GM23338 (cell line): ENCODE measurements at regions not wholly inside any gene's neighbourhood (a gene's known extent, or its start where the extent isn't known, plus 50 kb on each side); places are given as distances from the start of the nearest gene placed in this dataset.

Source experiments
- ATAC-seq: fragments of 200-7000 bp; cut with Tn5 transposase; 3 replicates; pipeline ENCODE4 v1.9.1; 2020
- DNase-seq: peaks from one replicate; pipeline ENCODE4 v3.0.0-alpha.2; 2015; ENCODE audit warnings: low spot score
- H2AFZ ChIP-seq: fragments of 200-600 bp; sonication (generic); 2 replicates; pipeline ENCODE4 v1.8.0; 2016; ENCODE audit warnings: antibody characterized with exemption, mild to moderate bottlenecking, moderate library complexity
- H3F3A ChIP-seq: fragments of 200-600 bp; sonication (generic); replicated peaks from 2 replicates; pipeline ENCODE4 v1.8.0; 2017; ENCODE audit warnings: antibody characterized with exemption, mixed run types, low read depth
- H3K27ac ChIP-seq: fragments of 200-600 bp; sonication (generic); 2 replicates; pipeline ENCODE4 v1.6.1; 2016; ENCODE audit warnings: low read depth
- H3K27me3 ChIP-seq: fragments of 200-600 bp; sonication (generic); 2 replicates; pipeline ENCODE4 v1.8.0; 2016; ENCODE audit warnings: mild to moderate bottlenecking, mixed run types, moderate library complexity; ENCODE audit not compliant: insufficient read depth
- H3K36me3 ChIP-seq: fragments of 200-600 bp; sonication (generic); 2 replicates; pipeline ENCODE4 v1.8.0; 2016; ENCODE audit warnings: mild to moderate bottlenecking; ENCODE audit not compliant: insufficient read depth
- H3K4me1 ChIP-seq: fragments of 200-600 bp; sonication (generic); 2 replicates; pipeline ENCODE4 v1.8.0; 2016; ENCODE audit warnings: mild to moderate bottlenecking, moderate library complexity; ENCODE audit not compliant: insufficient read depth
- H3K4me2 ChIP-seq: fragments of 200-600 bp; sonication (generic); 2 replicates; pipeline ENCODE4 v1.7.1; 2017; ENCODE audit warnings: mixed run types
- H3K4me3 ChIP-seq: fragments of 200-600 bp; sonication (generic); 2 replicates; pipeline ENCODE4 v1.6.1; 2016; ENCODE audit warnings: mixed run types
- H3K79me2 ChIP-seq: fragments of 200-600 bp; sonication (generic); replicated peaks from 2 replicates; pipeline ENCODE4 v1.8.0; 2017; ENCODE audit warnings: mild to moderate bottlenecking; ENCODE audit not compliant: insufficient read depth
- H3K9me2 ChIP-seq: fragments of 200-600 bp; sonication (generic); 2 replicates; pipeline ENCODE4 v1.8.0; 2017; ENCODE audit not compliant: insufficient read depth
- H4K20me1 ChIP-seq: fragments of 200-600 bp; sonication (generic); replicated peaks from 2 replicates; pipeline ENCODE4 v1.8.0; 2017; ENCODE audit warnings: mild to moderate bottlenecking; ENCODE audit not compliant: insufficient read depth
- H3K27ac Mint-ChIP-seq: 2 replicates; pipeline ENCODE4 v1.8.0; 2020; ENCODE audit warnings: inconsistent platforms, mild to moderate bottlenecking, moderate library complexity, mixed read lengths
- H3K27me3 Mint-ChIP-seq: 3 replicates; pipeline ENCODE4 v1.8.0; 2022; ENCODE audit warnings: low read depth, mild to moderate bottlenecking, moderate library complexity, mixed read lengths, inconsistent platforms; ENCODE audit not compliant: insufficient read depth, poor library complexity
- H3K36me3 Mint-ChIP-seq: 3 replicates; pipeline ENCODE4 v1.8.0; 2021; ENCODE audit warnings: low read depth, mild to moderate bottlenecking, inconsistent platforms, moderate library complexity, mixed read lengths
- H3K4me1 Mint-ChIP-seq: 3 replicates; pipeline ENCODE4 v1.8.0; 2020; ENCODE audit warnings: mild to moderate bottlenecking, inconsistent platforms, mixed read lengths
- H3K4me3 Mint-ChIP-seq: 3 replicates; pipeline ENCODE4 v1.8.0; 2021; ENCODE audit warnings: moderate library complexity, mild to moderate bottlenecking, inconsistent platforms, mixed read lengths
- H3K9me3 Mint-ChIP-seq: 3 replicates; pipeline ENCODE4 v1.8.0; 2020; ENCODE audit warnings: moderate library complexity, mild to moderate bottlenecking, inconsistent platforms, mixed read lengths
- CREB1 ChIP-seq: fragments of 250-450 bp; sonication (Bioruptor Pico); IDR thresholded peaks from 2 replicates; pipeline ENCODE4 v1.5.0; 2020; ENCODE audit warnings: low read depth, mild to moderate bottlenecking, moderate library complexity
- EZH2 ChIP-seq: fragments of 200-600 bp; sonication (generic); IDR thresholded peaks from one replicate; pipeline ENCODE4 v1.8.0; 2017; ENCODE audit warnings: antibody characterized with exemption, mild to moderate bottlenecking, low read depth; ENCODE audit not compliant: unreplicated experiment
- EZH2phosphoT487 ChIP-seq: fragments of 200-600 bp; sonication (generic); IDR thresholded peaks from one replicate; pipeline ENCODE4 v1.8.1; 2018; ENCODE audit warnings: antibody characterized with exemption; ENCODE audit not compliant: unreplicated experiment
- JUNB ChIP-seq: IDR thresholded peaks from one replicate; pipeline ENCODE4 v1.6.1; 2016; ENCODE audit warnings: antibody characterized with exemption; ENCODE audit not compliant: unreplicated experiment
- NANOG ChIP-seq: IDR thresholded peaks from 2 replicates; pipeline ENCODE4 v1.6.1; 2016; ENCODE audit warnings: antibody characterized with exemption, borderline replicate concordance
- POLR2AphosphoS5 ChIP-seq: IDR thresholded peaks from 2 replicates; pipeline ENCODE4 v1.6.1; 2016; ENCODE audit warnings: antibody characterized with exemption, low read depth
- STAT1 ChIP-seq: IDR thresholded peaks from one replicate; pipeline ENCODE4 v1.6.1; 2016; ENCODE audit warnings: antibody characterized with exemption; ENCODE audit not compliant: unreplicated experiment
- ZNF114 ChIP-seq: fragments of 250-450 bp; sonication (Bioruptor Pico); IDR thresholded peaks from 2 replicates; pipeline ENCODE4 v1.5.0; 2020; ENCODE audit warnings: mild to moderate bottlenecking, moderate library complexity
- ZNF331 ChIP-seq: fragments of 250-450 bp; sonication (Bioruptor Pico); IDR thresholded peaks from 2 replicates; pipeline ENCODE4 v1.5.0; 2020; ENCODE audit warnings: low read depth, mild to moderate bottlenecking, moderate library complexity
- TF ChIP-seq, protein P1 (sequence below), 2 experiments: fragments of 200-600 bp in 1 of 2; sonication (generic) in 1 of 2; conservative IDR thresholded peaks; 2 replicates each; pipeline versions ENCODE4 v1.5.1 to v1.6.1; 2016 to 2017; ENCODE audit warnings: antibody characterized with exemption in 2 of 2, low read depth in 2 of 2, mild to moderate bottlenecking in 2 of 2, moderate library complexity in 1 of 2
- TF ChIP-seq, protein P2 (sequence below): IDR thresholded peaks from 2 replicates; pipeline ENCODE4 v1.6.1; 2016; ENCODE audit warnings: antibody characterized with exemption
- TF ChIP-seq, protein P3 (sequence below): IDR thresholded peaks from one replicate; pipeline ENCODE4 v1.6.1; 2018; ENCODE audit warnings: antibody characterized with exemption; ENCODE audit not compliant: unreplicated experiment
- TF ChIP-seq, protein P4 (sequence below): fragments of 250-450 bp; sonication (Bioruptor Pico); IDR thresholded peaks from 2 replicates; pipeline ENCODE4 v1.5.0; 2020; ENCODE audit warnings: mild to moderate bottlenecking, moderate library complexity

DNA sequence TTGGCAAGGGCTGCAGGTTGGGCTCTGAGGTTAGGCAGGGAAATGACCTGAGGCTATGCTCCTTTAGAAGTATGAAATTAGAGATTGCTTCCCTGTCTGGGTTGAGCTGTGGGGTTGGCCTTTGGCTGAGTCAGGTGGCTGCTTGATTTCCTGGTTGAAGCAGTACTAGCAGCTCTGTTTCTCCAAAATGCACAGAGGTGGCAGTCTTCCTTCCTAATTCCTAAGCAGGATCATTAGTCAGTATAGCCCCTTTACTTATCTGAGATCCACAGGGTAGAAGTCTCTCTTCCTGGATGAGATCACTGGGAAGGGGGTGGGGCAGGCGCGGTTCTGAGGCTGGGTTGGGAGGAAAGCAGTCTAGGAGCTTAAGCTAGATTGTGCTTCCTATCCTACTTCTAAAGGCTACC is 1917.5 kb downstream of the LRRC4C start:
- peak; percentile 67 for ATAC-seq

More for the DNA sequence above, 1917.5 kb downstream of the LRRC4C start:
- Histone ChIP-seq H3F3A (no peaks in the 10 kb centered on the region), H3K4me2 (no peak overlapping the region), H3K4me3 (no peak overlapping the region), H3K79me2 (no peaks in the 10 kb centered on the region), H4K20me1 (no peaks in the 10 kb centered on the region), H3K36me3 (peaks cover 6% of the 10 kb centered on the region), H3K9me2 (no peaks in the 10 kb centered on the region), H2AFZ (no peak overlapping the region), H3K27me3 (no peaks in the 10 kb centered on the region), H3K27ac (no peak overlapping the region), H3K4me1 (no peaks in the 10 kb centered on the region)
- Mint-ChIP-seq H3K4me1 (no peaks in the 10 kb centered on the region), H3K9me3 (peaks cover 4% of the 10 kb centered on the region; the same call in 2 of the 3 replicates), H3K27me3 (no peaks in the 10 kb centered on the region), H3K4me3 (no peak overlapping the region), H3K27ac (no peak overlapping the region), H3K36me3 (no peaks in the 10 kb centered on the region)
- DNase-seq = peak; percentile 0
- TF ChIP-seq CREB1 (CRISPR knock-in tag) (no peak), JUNB (no peak), NANOG (no peak), EZH2 (no peak), STAT1 (no peak), ZNF114 (no peak), POLR2AphosphoS5 (no peak), EZH2phosphoT487 (no peak), ZNF331 (CRISPR knock-in tag) (no peak)
- TF ChIP-seq, protein P1, sequence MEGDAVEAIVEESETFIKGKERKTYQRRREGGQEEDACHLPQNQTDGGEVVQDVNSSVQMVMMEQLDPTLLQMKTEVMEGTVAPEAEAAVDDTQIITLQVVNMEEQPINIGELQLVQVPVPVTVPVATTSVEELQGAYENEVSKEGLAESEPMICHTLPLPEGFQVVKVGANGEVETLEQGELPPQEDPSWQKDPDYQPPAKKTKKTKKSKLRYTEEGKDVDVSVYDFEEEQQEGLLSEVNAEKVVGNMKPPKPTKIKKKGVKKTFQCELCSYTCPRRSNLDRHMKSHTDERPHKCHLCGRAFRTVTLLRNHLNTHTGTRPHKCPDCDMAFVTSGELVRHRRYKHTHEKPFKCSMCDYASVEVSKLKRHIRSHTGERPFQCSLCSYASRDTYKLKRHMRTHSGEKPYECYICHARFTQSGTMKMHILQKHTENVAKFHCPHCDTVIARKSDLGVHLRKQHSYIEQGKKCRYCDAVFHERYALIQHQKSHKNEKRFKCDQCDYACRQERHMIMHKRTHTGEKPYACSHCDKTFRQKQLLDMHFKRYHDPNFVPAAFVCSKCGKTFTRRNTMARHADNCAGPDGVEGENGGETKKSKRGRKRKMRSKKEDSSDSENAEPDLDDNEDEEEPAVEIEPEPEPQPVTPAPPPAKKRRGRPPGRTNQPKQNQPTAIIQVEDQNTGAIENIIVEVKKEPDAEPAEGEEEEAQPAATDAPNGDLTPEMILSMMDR (conservative IDR thresholded peaks at IDR 0.05; ENCODE audit: low read depth in 2 of 2) = no peak
- TF ChIP-seq, protein P2, sequence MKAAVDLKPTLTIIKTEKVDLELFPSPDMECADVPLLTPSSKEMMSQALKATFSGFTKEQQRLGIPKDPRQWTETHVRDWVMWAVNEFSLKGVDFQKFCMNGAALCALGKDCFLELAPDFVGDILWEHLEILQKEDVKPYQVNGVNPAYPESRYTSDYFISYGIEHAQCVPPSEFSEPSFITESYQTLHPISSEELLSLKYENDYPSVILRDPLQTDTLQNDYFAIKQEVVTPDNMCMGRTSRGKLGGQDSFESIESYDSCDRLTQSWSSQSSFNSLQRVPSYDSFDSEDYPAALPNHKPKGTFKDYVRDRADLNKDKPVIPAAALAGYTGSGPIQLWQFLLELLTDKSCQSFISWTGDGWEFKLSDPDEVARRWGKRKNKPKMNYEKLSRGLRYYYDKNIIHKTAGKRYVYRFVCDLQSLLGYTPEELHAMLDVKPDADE = no peak
- TF ChIP-seq, protein P3, sequence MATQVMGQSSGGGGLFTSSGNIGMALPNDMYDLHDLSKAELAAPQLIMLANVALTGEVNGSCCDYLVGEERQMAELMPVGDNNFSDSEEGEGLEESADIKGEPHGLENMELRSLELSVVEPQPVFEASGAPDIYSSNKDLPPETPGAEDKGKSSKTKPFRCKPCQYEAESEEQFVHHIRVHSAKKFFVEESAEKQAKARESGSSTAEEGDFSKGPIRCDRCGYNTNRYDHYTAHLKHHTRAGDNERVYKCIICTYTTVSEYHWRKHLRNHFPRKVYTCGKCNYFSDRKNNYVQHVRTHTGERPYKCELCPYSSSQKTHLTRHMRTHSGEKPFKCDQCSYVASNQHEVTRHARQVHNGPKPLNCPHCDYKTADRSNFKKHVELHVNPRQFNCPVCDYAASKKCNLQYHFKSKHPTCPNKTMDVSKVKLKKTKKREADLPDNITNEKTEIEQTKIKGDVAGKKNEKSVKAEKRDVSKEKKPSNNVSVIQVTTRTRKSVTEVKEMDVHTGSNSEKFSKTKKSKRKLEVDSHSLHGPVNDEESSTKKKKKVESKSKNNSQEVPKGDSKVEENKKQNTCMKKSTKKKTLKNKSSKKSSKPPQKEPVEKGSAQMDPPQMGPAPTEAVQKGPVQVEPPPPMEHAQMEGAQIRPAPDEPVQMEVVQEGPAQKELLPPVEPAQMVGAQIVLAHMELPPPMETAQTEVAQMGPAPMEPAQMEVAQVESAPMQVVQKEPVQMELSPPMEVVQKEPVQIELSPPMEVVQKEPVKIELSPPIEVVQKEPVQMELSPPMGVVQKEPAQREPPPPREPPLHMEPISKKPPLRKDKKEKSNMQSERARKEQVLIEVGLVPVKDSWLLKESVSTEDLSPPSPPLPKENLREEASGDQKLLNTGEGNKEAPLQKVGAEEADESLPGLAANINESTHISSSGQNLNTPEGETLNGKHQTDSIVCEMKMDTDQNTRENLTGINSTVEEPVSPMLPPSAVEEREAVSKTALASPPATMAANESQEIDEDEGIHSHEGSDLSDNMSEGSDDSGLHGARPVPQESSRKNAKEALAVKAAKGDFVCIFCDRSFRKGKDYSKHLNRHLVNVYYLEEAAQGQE = no peak
- TF ChIP-seq, protein P4, sequence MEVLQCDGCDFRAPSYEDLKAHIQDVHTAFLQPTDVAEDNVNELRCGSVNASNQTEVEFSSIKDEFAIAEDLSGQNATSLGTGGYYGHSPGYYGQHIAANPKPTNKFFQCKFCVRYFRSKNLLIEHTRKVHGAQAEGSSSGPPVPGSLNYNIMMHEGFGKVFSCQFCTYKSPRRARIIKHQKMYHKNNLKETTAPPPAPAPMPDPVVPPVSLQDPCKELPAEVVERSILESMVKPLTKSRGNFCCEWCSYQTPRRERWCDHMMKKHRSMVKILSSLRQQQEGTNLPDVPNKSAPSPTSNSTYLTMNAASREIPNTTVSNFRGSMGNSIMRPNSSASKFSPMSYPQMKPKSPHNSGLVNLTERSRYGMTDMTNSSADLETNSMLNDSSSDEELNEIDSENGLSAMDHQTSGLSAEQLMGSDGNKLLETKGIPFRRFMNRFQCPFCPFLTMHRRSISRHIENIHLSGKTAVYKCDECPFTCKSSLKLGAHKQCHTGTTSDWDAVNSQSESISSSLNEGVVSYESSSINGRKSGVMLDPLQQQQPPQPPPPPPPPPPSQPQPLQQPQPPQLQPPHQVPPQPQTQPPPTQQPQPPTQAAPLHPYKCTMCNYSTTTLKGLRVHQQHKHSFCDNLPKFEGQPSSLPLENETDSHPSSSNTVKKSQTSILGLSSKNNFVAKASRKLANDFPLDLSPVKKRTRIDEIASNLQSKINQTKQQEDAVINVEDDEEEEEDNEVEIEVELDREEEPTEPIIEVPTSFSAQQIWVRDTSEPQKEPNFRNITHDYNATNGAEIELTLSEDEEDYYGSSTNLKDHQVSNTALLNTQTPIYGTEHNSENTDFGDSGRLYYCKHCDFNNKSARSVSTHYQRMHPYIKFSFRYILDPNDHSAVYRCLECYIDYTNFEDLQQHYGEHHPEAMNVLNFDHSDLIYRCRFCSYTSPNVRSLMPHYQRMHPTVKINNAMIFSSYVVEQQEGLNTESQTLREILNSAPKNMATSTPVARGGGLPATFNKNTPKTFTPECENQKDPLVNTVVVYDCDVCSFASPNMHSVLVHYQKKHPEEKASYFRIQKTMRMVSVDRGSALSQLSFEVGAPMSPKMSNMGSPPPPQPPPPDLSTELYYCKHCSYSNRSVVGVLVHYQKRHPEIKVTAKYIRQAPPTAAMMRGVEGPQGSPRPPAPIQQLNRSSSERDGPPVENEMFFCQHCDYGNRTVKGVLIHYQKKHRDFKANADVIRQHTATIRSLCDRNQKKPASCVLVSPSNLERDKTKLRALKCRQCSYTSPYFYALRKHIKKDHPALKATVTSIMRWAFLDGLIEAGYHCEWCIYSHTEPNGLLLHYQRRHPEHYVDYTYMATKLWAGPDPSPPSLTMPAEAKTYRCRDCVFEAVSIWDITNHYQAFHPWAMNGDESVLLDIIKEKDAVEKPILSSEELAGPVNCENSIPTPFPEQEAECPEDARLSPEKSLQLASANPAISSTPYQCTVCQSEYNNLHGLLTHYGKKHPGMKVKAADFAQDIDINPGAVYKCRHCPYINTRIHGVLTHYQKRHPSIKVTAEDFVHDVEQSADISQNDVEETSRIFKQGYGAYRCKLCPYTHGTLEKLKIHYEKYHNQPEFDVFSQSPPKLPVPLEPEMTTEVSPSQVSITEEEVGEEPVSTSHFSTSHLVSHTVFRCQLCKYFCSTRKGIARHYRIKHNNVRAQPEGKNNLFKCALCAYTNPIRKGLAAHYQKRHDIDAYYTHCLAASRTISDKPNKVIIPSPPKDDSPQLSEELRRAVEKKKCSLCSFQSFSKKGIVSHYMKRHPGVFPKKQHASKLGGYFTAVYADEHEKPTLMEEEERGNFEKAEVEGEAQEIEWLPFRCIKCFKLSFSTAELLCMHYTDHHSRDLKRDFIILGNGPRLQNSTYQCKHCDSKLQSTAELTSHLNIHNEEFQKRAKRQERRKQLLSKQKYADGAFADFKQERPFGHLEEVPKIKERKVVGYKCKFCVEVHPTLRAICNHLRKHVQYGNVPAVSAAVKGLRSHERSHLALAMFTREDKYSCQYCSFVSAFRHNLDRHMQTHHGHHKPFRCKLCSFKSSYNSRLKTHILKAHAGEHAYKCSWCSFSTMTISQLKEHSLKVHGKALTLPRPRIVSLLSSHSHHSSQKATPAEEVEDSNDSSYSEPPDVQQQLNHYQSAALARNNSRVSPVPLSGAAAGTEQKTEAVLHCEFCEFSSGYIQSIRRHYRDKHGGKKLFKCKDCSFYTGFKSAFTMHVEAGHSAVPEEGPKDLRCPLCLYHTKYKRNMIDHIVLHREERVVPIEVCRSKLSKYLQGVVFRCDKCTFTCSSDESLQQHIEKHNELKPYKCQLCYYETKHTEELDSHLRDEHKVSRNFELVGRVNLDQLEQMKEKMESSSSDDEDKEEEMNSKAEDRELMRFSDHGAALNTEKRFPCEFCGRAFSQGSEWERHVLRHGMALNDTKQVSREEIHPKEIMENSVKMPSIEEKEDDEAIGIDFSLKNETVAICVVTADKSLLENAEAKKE (CRISPR knock-in tag) = no peak
